Right renal cortex interstitium (tissue), 3 donors: ENCODE measurements at regions not wholly inside any gene's neighbourhood (a gene's known extent, or its start where the extent isn't known, plus 50 kb on each side); places are given as distances from the start of the nearest gene placed in this dataset.

Experiments
- DNase-seq, 3 donors: peaks; one replicate each; pipeline ENCODE4 v3.0.0-alpha.2; 2013; ENCODE audit warnings: low read depth in 3 of 3, low spot score in 2 of 3

DNA sequence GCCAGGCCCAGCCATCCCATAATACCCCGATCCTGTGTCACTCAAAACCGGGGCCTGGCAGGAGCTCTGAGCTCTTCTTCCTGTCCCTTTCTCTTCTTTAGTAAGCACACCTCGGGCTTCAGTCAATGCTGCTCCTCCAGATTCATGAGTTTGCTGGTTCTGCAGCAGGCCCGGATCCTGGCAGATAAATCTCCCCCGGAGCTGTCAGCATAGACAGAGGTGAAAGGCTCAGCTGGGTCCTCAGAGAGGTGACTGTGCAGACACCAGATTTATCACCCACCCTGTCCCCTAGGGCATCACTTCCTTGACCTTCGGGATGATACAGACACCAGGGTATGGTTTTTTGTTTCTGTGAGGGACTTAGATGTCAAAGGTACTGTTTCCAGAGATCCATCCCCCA is 242.5 kb upstream of the N4BP1 start:
- no peak for DNase-seq

DNA sequence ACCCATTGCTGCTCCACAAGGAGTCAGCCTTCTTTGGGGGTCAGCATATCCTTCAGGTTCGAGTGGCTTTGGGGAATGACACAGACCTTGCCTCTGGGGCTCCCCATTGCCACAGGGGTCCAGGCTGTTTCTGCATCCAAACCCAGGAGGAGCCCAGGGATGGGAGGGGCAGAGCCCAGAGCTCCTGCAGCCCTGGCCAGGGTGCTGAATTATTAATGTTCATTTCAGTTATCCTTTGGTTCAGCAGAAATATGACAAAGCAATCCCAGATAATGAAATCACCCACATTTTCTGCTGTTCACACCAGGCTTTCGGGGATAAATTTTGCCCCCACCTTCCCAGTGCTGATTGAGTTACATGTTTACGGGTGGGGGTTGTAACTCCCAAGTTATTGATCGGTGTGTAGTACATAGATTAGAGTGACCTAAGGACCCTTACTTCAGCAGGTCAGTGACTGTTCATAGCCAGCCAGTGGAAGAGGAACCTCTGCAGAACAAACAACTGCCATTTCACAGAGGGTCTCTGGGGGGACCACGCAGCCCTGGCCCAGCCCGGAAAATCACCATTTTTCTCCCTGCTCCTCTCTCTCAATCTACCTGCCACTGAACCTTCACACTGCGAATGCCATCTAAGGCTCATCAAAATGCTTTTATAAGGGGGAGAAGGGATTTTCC is 240.3 kb upstream of the N4BP1 start:
- DNase-seq: no peak

- no peak for DNase-seq
Measured at GRCh38 chr16:48846277-48846676, 236.3 kb upstream of the N4BP1 start.

GRCh38 chr16:48845261-48845660 is 235.3 kb upstream of the N4BP1 start:
- DNase-seq: no peak

DNA sequence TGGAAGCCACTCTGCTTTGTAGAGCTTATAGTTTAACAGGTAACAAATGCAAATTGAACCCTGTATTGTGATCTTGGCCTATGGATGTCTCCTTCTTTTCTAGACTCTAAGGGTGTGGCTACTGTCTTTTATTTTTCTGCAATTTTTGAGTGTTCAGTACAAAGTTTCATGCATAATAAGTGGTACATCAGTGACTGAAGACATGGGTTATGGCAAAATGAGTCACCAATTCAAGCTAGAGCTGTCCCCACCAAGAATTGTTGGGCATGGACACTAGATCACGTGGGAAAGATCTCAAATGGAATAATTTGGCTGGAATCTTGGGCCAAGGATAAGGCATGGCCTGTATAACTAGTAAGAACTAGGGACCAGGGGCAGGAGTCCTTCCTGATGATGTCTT is 228.4 kb upstream of the N4BP1 start:
- DNase-seq: no peak

GRCh38 chr16:48836636-48837035 is 226.7 kb upstream of the N4BP1 start:
- no peak for DNase-seq

DNA sequence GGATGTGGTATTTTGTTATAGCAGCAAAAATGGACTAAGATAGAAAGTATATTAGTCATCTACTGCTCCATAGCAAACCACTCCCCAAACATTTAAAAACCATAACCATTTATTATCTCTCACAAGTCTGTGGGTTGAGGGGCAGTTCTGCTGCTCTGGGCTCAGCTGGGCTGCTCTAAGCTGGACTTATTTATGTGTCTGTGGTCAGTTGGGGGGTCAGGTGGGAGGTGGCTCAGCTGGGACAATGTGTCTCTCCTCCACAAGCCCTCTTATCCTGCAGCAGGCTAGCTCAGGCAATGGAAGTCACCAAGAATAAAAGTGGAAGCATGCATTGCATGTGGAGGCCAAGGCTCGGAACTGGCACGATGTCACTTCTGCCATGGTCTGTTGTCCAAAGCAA is 226.1 kb upstream of the N4BP1 start:
- no peak for DNase-seq

- no peak for DNase-seq
Measured at GRCh38 chr16:48834576-48834975, 224.6 kb upstream of the N4BP1 start.

DNA sequence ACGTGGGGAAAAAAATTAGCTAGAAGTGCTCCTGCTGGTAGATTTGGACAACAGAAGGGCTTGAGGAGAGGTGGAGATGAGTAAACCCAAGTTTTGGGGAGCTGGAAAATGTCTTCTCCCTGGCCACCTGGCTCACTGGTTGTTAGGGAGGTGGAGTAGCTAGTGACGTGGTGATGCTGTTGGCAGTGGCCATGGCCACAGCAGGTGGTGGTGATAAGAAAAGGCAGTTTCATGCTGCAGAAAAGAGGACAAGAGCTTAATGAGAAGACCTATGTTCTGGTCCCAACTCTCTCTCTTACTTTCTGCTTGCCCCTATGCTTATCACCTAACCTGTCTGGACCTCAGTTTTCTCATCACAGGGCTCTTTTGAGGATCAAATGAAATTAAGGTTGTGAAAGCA is 223.5 kb upstream of the N4BP1 start:
- DNase-seq: no peak

DNA sequence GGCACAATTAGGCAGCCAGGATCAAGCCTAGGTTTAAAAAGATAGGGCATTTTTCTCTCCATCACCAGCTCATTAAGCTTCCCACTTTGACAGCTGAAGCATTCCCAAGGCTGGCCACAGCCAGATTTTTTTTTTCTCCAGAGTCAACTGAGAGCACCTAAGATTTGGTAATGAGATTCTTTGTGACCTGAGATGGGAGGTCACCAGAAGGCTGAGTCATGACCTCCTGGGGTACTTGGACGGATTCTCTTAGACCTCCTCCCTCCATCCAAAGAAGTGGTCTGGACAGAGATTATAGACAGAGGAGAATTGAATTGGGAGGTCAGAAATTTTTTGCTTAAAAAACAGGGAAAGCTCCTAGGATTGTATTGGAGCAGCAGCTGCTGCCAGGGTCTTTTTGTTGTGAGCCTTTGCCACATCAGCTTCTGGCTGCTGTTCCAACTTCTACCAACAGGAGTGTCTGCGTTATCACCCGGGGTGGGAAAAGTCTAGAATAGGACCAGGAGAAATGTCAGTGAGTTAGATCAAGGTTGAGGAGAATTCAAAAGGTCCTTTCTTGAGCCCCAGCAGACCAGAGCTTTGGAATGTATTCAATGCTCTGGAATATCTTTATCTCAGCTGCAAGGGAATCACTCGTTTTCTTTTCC is 221.2 kb upstream of the N4BP1 start:
- DNase-seq: no peak

DNA sequence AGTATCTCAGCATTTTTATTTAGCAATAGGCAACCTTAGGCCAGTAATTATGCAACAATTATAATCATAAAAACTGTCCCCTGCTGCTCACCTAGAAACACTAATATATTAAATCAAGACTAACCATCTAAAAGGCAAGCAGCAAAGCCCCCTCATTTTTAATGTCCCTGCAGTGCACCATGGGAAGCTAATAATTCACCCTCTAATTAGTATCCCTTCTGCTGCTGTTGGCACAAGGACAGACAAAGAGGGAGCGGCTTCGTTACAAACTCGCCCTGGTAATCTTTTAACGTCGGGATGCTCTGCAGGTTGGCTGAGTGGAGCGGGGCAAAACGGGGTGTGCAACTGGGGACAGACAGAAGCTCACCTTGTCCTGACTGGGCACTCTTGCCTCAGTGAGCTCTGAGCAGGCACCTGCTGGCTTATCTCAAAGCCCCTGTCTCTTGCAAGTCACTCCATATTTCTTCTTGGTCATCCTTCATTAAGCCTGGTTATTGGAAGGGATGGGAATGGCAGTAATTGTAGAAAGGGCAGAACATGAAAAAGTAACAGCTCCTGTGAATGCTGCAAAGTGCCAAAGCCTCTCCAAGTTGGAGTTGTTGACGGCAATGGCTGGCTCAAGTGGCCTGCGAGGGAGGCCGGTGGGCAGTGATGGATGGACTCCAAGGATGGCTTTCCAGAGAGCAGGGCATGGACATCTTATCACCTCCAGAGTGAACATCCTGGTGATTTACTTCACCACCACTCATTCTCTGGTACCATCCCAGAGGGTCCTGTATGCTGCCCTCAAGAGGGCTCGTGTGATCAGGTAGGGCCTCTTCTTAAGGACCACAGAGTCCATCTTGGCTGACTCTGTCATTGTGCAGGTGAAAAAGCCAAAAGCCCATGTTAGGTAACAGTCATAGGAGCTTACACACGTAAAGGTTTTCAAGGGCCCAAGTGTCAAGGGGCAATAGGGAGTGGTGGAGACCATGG is 219.6 kb upstream of the N4BP1 start:
- no peak for DNase-seq

DNA sequence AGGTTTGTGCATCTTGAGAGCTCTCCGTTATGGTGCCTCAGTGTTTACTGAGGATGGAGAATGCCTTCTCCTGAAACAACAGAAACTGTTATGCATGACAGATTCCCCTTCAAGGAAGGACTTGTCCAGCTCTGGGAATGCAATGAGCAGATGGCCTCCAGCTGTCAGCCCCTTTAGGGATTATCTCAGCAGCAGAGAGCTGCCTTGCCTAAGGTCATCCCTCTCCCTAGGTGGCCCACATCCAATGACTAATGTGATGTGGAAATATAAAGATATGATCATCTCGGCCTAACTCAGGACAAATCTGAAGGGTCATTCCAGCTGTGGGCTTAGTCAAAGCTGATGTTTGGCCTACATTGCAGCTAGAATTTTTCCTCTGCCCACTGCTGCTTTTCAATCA is 214.3 kb upstream of the N4BP1 start:
- no peak for DNase-seq

- DNase-seq: no peak
Measured at GRCh38 chr16:48822431-48822830, 212.5 kb upstream of the N4BP1 start.

DNA sequence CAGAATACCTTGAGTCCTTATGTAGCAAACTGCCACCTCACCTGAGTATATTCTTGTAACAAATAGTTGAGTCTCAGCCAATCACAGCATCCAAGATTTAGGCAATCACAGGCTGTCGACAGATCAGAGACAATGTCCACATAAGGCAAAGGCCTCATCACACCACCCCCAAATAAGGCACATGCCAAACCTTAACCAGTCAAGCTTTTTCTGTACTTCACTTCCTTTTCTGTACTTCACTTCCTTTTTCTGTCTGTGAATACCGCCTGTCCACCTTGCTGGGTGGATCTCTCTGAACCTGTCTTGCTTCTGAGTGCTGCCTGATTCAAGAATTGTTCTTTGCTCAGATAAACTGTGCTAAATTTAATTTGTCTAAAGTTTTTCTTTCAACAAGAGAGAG is 210.4 kb upstream of the N4BP1 start:
- no peak for DNase-seq

GRCh38 chr16:48818257-48818656 is 208.3 kb upstream of the N4BP1 start:
- DNase-seq: no peak

DNA sequence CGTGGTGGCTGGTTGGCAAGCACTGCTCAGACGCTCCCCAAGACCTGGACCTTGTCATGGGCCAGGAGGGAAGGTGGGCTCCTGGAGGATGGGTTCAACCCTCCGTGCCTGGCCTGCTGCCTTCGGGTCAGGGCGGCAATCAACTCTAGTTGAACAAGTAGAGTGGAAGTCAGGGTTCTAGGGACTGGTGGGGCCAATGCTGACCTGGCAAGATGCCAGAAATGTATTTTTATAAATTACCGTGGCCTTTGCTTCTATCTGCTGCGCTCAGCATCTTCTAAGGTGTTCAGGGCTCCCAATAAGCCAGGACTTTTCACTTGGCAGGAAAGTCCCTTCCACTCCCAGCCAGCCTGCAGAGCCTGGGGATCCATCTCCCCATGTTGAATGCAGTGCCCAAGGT is 207.1 kb upstream of the N4BP1 start:
- DNase-seq: no peak

DNA sequence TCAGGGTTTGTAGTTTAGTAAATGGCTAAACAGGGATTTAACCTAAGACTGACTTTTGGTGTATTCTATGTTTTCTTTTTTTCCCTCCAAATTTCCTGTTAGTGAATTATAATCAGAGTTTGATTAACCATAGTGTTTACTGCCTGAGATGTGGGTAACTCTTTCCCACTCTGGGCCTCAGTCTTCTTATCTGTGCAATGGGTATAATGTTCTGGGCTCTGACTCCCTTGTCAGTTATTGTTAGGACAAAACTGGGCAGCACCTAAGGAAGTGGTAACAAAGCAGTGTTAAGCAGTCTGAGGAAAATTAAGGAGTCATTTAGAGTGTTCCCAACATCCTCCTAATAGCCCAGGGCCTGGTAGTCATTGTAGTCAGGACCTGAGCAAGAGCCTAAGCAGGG is 206.4 kb upstream of the N4BP1 start:
- no peak for DNase-seq

DNA sequence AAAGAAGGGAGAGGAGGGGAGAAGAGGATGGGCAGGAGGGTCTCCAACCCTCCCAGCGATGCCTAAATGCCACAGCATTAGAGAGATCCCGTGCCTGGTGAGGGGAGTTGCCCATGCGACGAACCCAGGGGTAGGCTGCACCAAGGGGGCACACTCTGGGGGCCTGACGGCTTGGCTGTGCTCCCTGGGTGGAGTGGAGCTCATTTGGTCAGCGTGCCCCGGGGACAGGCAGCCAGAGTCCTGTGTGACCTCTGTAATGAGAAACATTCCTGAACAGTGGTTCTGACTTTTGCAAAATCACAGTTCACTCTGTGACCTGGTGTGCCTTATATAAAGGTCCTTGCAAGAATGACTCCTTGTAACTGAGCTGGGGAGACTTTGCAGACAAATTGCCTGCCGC is 205.0 kb upstream of the N4BP1 start:
- DNase-seq: no peak

DNA sequence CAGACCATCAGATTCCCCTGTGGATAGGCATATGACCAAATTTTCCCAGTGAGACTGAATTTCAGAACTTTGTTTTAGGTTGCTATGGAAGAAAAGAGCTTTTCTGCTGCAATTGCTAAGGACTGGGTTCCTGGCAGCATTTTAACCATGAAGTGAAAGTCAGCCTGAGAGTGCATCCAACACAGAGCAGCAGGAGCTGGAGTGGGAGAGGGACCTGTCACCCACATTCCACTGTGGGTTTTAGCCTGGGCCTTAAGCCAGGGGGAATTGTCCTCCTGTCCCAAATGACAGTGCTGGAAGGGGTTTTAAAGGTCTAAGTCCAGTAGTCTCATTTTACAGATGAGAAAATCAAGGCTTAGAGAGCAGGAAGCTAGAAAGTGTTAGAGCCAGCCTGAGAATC is 203.5 kb upstream of the N4BP1 start:
- DNase-seq: no peak

- DNase-seq: no peak
Measured at GRCh38 chr16:48812856-48813255, 202.9 kb upstream of the N4BP1 start.

DNA sequence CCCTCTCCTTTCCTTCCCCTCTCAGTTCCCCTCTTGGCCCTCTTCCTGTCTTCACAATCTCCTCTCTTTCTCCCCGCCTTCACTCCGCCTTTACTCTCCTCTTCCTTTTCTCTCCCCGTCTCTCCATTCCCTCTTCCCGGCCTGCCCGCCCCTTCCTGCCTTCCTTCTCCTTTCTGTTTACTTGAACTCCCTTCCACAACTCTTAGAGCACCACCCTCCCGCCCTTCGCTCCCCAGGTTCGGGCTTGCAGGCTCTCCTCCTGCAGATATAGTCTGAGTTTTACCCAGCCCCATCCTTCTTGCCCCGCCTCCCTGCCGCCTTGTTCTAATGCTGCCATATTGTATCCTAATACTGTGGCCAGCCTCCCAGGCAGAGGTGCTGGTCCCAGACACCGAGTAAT is 201.5 kb upstream of the N4BP1 start:
- DNase-seq: no peak
